ENCODE measurements at regions not wholly inside any gene's neighbourhood (a gene's known extent, or its start where the extent isn't known, plus 50 kb on each side); places are given as distances from the start of the nearest gene placed in this dataset.

DNA sequence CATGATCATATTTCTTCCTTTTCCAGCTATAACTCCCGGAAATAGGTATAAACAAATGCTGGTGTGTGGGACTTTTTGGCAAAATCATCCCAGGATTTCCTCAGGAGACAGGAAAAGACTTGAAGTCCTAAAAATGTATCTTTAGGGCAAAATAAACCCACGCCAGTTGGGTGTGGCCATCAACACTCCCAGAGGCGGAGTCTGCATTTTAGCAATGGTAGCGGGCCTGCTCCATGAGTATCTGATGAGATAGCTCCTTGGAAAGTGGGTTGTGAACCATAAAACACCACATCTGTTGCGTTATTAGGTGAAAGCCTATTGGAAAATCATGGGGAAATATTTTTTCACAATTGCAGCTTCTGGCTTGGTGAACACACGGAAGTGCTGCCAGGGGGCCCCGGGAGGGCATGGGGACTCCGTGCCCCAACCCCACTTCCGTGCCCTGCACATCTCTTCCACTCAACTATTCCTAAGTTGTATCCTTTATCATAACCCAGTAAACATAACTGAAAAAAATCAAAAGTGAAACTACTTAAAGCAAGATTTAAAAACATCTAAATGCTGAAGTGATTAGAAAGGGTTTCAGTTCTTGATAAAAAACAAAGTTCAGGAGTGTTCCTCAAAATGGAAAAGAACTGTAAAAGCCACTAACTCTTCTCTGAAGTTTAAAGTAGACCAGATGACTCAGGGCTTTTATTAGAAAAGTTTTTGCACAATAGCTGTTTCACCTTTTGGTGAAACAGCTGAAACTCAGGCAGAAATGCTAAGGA lies 111.2 kb downstream of the LRRC70 start:
- TF ChIP-seq YY1 (IDR thresholded peaks at IDR 0.05; ENCODE audit: low read depth) = no peak
- TF ChIP-seq, protein P1, sequence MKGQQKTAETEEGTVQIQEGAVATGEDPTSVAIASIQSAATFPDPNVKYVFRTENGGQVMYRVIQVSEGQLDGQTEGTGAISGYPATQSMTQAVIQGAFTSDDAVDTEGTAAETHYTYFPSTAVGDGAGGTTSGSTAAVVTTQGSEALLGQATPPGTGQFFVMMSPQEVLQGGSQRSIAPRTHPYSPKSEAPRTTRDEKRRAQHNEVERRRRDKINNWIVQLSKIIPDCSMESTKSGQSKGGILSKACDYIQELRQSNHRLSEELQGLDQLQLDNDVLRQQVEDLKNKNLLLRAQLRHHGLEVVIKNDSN (IDR thresholded peaks at IDR 0.05) = no peak
- TF ChIP-seq TCF12 (IDR thresholded peaks at IDR 0.05; ENCODE audit: low read depth) = no peak
- no peak for TF ChIP-seq EGR1 (IDR thresholded peaks at IDR 0.05)
- no peak for TF ChIP-seq CEBPB (IDR thresholded peaks at IDR 0.05)
- no peak for TF ChIP-seq CREB1 (IDR thresholded peaks at IDR 0.05; ENCODE audit: low read depth)
- TF ChIP-seq FOXM1 (IDR thresholded peaks at IDR 0.05; ENCODE audit: borderline replicate concordance, low read depth) = no peak
- TF ChIP-seq, protein P2, sequence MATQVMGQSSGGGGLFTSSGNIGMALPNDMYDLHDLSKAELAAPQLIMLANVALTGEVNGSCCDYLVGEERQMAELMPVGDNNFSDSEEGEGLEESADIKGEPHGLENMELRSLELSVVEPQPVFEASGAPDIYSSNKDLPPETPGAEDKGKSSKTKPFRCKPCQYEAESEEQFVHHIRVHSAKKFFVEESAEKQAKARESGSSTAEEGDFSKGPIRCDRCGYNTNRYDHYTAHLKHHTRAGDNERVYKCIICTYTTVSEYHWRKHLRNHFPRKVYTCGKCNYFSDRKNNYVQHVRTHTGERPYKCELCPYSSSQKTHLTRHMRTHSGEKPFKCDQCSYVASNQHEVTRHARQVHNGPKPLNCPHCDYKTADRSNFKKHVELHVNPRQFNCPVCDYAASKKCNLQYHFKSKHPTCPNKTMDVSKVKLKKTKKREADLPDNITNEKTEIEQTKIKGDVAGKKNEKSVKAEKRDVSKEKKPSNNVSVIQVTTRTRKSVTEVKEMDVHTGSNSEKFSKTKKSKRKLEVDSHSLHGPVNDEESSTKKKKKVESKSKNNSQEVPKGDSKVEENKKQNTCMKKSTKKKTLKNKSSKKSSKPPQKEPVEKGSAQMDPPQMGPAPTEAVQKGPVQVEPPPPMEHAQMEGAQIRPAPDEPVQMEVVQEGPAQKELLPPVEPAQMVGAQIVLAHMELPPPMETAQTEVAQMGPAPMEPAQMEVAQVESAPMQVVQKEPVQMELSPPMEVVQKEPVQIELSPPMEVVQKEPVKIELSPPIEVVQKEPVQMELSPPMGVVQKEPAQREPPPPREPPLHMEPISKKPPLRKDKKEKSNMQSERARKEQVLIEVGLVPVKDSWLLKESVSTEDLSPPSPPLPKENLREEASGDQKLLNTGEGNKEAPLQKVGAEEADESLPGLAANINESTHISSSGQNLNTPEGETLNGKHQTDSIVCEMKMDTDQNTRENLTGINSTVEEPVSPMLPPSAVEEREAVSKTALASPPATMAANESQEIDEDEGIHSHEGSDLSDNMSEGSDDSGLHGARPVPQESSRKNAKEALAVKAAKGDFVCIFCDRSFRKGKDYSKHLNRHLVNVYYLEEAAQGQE (IDR thresholded peaks at IDR 0.05; ENCODE audit: low read depth) = no peak
- no peak for TF ChIP-seq EP300 (IDR thresholded peaks at IDR 0.05; ENCODE audit: borderline replicate concordance)
- TF ChIP-seq, protein P3, sequence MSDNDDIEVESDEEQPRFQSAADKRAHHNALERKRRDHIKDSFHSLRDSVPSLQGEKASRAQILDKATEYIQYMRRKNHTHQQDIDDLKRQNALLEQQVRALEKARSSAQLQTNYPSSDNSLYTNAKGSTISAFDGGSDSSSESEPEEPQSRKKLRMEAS (IDR thresholded peaks at IDR 0.05) = no peak
- TF ChIP-seq RAD21 (IDR thresholded peaks at IDR 0.05; ENCODE audit: low read depth) = no peak

DNA sequence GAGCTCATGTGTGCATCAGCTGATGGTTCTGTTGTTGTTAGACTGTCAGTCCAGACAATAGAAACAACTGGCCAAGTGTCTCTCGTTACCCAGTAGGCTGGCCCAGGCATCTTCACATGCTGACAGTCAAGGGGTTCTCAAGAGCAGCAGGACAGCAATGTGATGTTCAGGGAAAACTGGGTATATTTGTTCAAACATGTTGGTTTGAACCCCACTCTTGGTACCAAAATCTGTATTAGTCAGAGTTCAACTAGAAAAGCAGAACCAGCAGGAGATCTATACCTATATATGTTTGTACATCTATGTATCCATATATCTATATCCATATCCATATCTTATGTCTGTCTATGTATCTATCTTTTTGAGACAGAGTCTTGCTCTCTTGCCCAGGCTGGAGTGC lies 108.1 kb downstream of the LRRC70 start:
- TF ChIP-seq YY1 (IDR thresholded peaks at IDR 0.05; ENCODE audit: low read depth) (no peak), TEAD4 (IDR thresholded peaks at IDR 0.05) (no peak), RAD21 (IDR thresholded peaks at IDR 0.05; ENCODE audit: low read depth) (no peak), CREB1 (IDR thresholded peaks at IDR 0.05; ENCODE audit: low read depth) (no peak), TCF12 (IDR thresholded peaks at IDR 0.05; ENCODE audit: low read depth) (no peak), EP300 (IDR thresholded peaks at IDR 0.05; ENCODE audit: borderline replicate concordance) (no peak), TAF1 (IDR thresholded peaks at IDR 0.05; ENCODE audit: low read depth) (no peak), CEBPB (IDR thresholded peaks at IDR 0.05) (no peak), NFIC (IDR thresholded peaks at IDR 0.05) (no peak), EGR1 (IDR thresholded peaks at IDR 0.05) (no peak), FOXM1 (IDR thresholded peaks at IDR 0.05; ENCODE audit: borderline replicate concordance, low read depth) (no peak)
- TF ChIP-seq, protein P1 (IDR thresholded peaks at IDR 0.05) = no peak
- TF ChIP-seq, protein P3 (IDR thresholded peaks at IDR 0.05) = no peak
- TF ChIP-seq, protein P2 (IDR thresholded peaks at IDR 0.05; ENCODE audit: low read depth) = no peak

DNA sequence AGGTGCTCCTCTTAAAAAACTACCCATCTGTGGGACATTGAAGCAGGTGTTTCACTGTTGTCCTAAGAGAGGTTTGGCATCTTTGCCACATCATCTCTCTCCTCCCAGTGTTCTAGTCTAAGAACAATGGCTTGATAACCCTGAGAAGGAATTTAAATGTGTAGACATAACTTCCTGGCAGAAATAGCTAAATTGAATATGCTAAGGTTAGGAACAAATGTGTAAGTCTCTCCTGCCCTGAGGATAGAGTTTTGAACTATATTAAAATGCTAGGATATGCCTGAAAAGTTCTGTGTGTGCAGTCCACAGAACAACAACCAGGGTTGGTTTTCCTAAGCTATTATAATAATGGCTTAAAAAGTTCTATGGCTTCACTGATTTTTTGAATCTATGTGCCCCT lies 106.6 kb downstream of the LRRC70 start:
- no peak for TF ChIP-seq YY1 (IDR thresholded peaks at IDR 0.05; ENCODE audit: low read depth)
- TF ChIP-seq, protein P2 (IDR thresholded peaks at IDR 0.05; ENCODE audit: low read depth) = no peak
- no peak for TF ChIP-seq TCF12 (IDR thresholded peaks at IDR 0.05; ENCODE audit: low read depth)
- no peak for TF ChIP-seq TEAD4 (IDR thresholded peaks at IDR 0.05)
- TF ChIP-seq TAF1 (IDR thresholded peaks at IDR 0.05; ENCODE audit: low read depth) = no peak
- TF ChIP-seq CREB1 (IDR thresholded peaks at IDR 0.05; ENCODE audit: low read depth) = no peak
- TF ChIP-seq NFIC (IDR thresholded peaks at IDR 0.05) = no peak
- TF ChIP-seq, protein P3 (IDR thresholded peaks at IDR 0.05) = no peak
- no peak for TF ChIP-seq EP300 (IDR thresholded peaks at IDR 0.05; ENCODE audit: borderline replicate concordance)
- TF ChIP-seq EGR1 (IDR thresholded peaks at IDR 0.05) = no peak
- TF ChIP-seq FOXM1 (IDR thresholded peaks at IDR 0.05; ENCODE audit: borderline replicate concordance, low read depth) = no peak
- TF ChIP-seq CEBPB (IDR thresholded peaks at IDR 0.05) = no peak
- TF ChIP-seq, protein P1 (IDR thresholded peaks at IDR 0.05) = no peak
- TF ChIP-seq ZBTB7A (IDR thresholded peaks at IDR 0.05; ENCODE audit: low read depth) = no peak
- no peak for TF ChIP-seq RAD21 (IDR thresholded peaks at IDR 0.05; ENCODE audit: low read depth)
